ENCODE measurements at regions not wholly inside any gene's neighbourhood (a gene's known extent, or its start where the extent isn't known, plus 50 kb on each side); places are given as distances from the start of the nearest gene placed in this dataset.

GRCh38 chr2:104368089-104368488 is 485.8 kb upstream of the POU3F3 start:
- H3K4me2 ChIP-seq, result no peak overlapping the region
- H3K27me3 ChIP-seq, result no peaks in the 10 kb centered on the region
- H4K20me1 ChIP-seq (ENCODE audit: insufficient read depth, poor library complexity, severe bottlenecking), result no peaks in the 10 kb centered on the region
- H3K27ac ChIP-seq, result no peak overlapping the region
- no peaks in the 10 kb centered on the region for H3K9me2 ChIP-seq (replicated peaks; ENCODE audit: insufficient read depth)
- no peak for DNase-seq (ENCODE audit: low spot score)
- no peak overlapping the region for H3K4me3 ChIP-seq
- TF ChIP-seq EZH2 (IDR thresholded peaks at IDR 0.05; ENCODE audit: borderline replicate concordance), result no peak
- no peak for TF ChIP-seq CTCF (IDR thresholded peaks at IDR 0.05; ENCODE audit: poor library complexity)
- TF ChIP-seq EZH2phosphoT487 (IDR thresholded peaks at IDR 0.05; ENCODE audit: low read depth, severe bottlenecking, unreplicated experiment), result no peak
- no peaks in the 10 kb centered on the region for H3K9me3 ChIP-seq (ENCODE audit: low read depth)
- H3K36me3 ChIP-seq (replicated peaks; ENCODE audit: insufficient read depth, low read depth), result no peaks in the 10 kb centered on the region
- H2AFZ ChIP-seq, result no peak overlapping the region
- no peaks in the 10 kb centered on the region for H3K79me2 ChIP-seq
- WGBS (ENCODE audit: low lambda C conversion rate, missing lambda C conversion rate), result 81% methylated on average over 10 of the region's 10 CpGs
- no peaks in the 10 kb centered on the region for H3K4me1 ChIP-seq (ENCODE audit: insufficient read depth)

- H3K4me2 ChIP-seq, result peak overlapping the region; percentile 42
- no peak for DNase-seq (ENCODE audit: low spot score)
- H3K9me3 ChIP-seq (ENCODE audit: low read depth), result no peaks in the 10 kb centered on the region
- no peaks in the 10 kb centered on the region for H3K4me1 ChIP-seq (ENCODE audit: insufficient read depth)
- no peaks in the 10 kb centered on the region for H4K20me1 ChIP-seq (ENCODE audit: insufficient read depth, poor library complexity, severe bottlenecking)
- H2AFZ ChIP-seq, result peak overlapping the region; percentile 26
- H3K9me2 ChIP-seq (replicated peaks; ENCODE audit: insufficient read depth), result no peaks in the 10 kb centered on the region
- no peaks in the 10 kb centered on the region for H3K27me3 ChIP-seq
- no peak for TF ChIP-seq CTCF (IDR thresholded peaks at IDR 0.05; ENCODE audit: poor library complexity)
- no peak for TF ChIP-seq EZH2phosphoT487 (IDR thresholded peaks at IDR 0.05; ENCODE audit: low read depth, severe bottlenecking, unreplicated experiment)
- no peak for TF ChIP-seq EZH2 (IDR thresholded peaks at IDR 0.05; ENCODE audit: borderline replicate concordance)
- H3K4me3 ChIP-seq, result no peak overlapping the region
- H3K27ac ChIP-seq, result no peak overlapping the region
- no peaks in the 10 kb centered on the region for H3K36me3 ChIP-seq (replicated peaks; ENCODE audit: insufficient read depth, low read depth)
- WGBS (ENCODE audit: low lambda C conversion rate, missing lambda C conversion rate), result 49% methylated on average over 5 of the region's 5 CpGs
- no peaks in the 10 kb centered on the region for H3K79me2 ChIP-seq
These were observed 482.7 kb upstream of the POU3F3 start for GRCh38 chr2:104371087-104371781.

- H3K4me1 ChIP-seq (ENCODE audit: insufficient read depth), result no peaks in the 10 kb centered on the region
- no peaks in the 10 kb centered on the region for H3K9me2 ChIP-seq (replicated peaks; ENCODE audit: insufficient read depth)
- H3K79me2 ChIP-seq, result no peaks in the 10 kb centered on the region
- DNase-seq (ENCODE audit: low spot score), result no peak
- no peak overlapping the region for H3K27ac ChIP-seq
- TF ChIP-seq EZH2 (IDR thresholded peaks at IDR 0.05; ENCODE audit: borderline replicate concordance), result no peak
- no peak for TF ChIP-seq CTCF (IDR thresholded peaks at IDR 0.05; ENCODE audit: poor library complexity)
- TF ChIP-seq EZH2phosphoT487 (IDR thresholded peaks at IDR 0.05; ENCODE audit: low read depth, severe bottlenecking, unreplicated experiment), result no peak
- H3K4me3 ChIP-seq, result no peak overlapping the region
- H3K9me3 ChIP-seq (ENCODE audit: low read depth), result no peaks in the 10 kb centered on the region
- no peak overlapping the region for H2AFZ ChIP-seq
- H4K20me1 ChIP-seq (ENCODE audit: insufficient read depth, poor library complexity, severe bottlenecking), result no peaks in the 10 kb centered on the region
- no peak overlapping the region for H3K4me2 ChIP-seq
- H3K27me3 ChIP-seq, result no peaks in the 10 kb centered on the region
- H3K36me3 ChIP-seq (replicated peaks; ENCODE audit: insufficient read depth, low read depth), result no peaks in the 10 kb centered on the region
These were observed 478.7 kb upstream of the POU3F3 start for GRCh38 chr2:104375206-104375605.
